ACC112 (cell line): ENCODE measurements at regions not wholly inside any gene's neighbourhood (a gene's known extent, or its start where the extent isn't known, plus 50 kb on each side); places are given as distances from the start of the nearest gene placed in this dataset.
"Not testable (repeated sequence)": the region's sequence is repeated elsewhere in the genome, so short reads cannot be mapped to it uniquely, and the experiment has no call there.

ENCODE experiments used
- H2AFZ ChIP-seq: fragments of 200-600 bp; sonication (generic); one replicate; pipeline ENCODE4 v1.6.0; 2017; ENCODE audit warnings: antibody characterized with exemption, low read length; ENCODE audit not compliant: unreplicated experiment
- H3K27ac ChIP-seq: fragments of 200-600 bp; sonication (generic); 2 replicates; pipeline ENCODE4 v1.5.1; 2014; ENCODE audit warnings: low read depth, mild to moderate bottlenecking, antibody characterized with exemption, low read length, moderate library complexity
- H3K27me3 ChIP-seq: fragments of 200-600 bp; sonication (generic); 2 replicates; pipeline ENCODE4 v1.6.1; 2014; ENCODE audit warnings: mild to moderate bottlenecking, antibody characterized with exemption, low read length, moderate library complexity, mixed read lengths; ENCODE audit not compliant: insufficient read depth
- H3K36me3 ChIP-seq: fragments of 200-600 bp; sonication (generic); 2 replicates; pipeline ENCODE4 v1.6.1; 2016; ENCODE audit warnings: mild to moderate bottlenecking, antibody characterized with exemption, low read length, moderate library complexity, mixed read lengths; ENCODE audit not compliant: insufficient read depth
- H3K4me1 ChIP-seq: fragments of 200-600 bp; sonication (generic); one replicate; pipeline ENCODE4 v1.6.1; 2016; ENCODE audit warnings: low read length, mixed read lengths; ENCODE audit not compliant: insufficient read depth, unreplicated experiment, control insufficient read depth
- H3K4me3 ChIP-seq: fragments of 200-600 bp; sonication (generic); 2 replicates; pipeline ENCODE4 v1.5.1; 2014; ENCODE audit warnings: mild to moderate bottlenecking, low read depth, low read length
- H3K79me2 ChIP-seq: fragments of 200-600 bp; sonication (generic); one replicate; pipeline ENCODE4 v1.6.0; 2016; ENCODE audit warnings: low read length; ENCODE audit not compliant: control insufficient read depth, unreplicated experiment, insufficient read depth

DNA sequence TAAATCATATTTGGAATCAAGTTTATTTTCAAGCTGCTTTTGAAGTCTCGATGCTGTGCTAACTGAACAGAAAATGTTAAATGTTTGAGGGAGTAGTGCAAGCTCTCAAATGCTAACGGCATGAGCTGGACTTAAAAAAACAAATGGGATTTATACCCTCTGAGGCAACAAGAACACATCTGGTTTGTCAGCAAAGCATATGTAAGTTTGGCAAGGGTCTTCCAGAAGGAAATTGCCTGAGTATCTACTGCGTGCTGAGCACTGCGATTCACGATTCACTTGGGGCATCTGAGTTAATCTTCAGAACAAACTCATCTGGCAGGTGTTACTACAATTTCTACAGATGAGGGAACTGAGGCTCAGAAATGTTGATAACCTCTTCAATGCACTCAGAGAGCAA, 98.4 kb upstream of the C9orf72 start:
- Histone ChIP-seq H3K79me2 (no peaks in the 10 kb centered on the region), H3K4me1 (no peaks in the 10 kb centered on the region), H3K4me3 (no peak overlapping the region), H3K27me3 (no peaks in the 10 kb centered on the region), H2AFZ (no peak overlapping the region), H3K27ac (no peak overlapping the region), H3K36me3 (no peaks in the 10 kb centered on the region)

DNA sequence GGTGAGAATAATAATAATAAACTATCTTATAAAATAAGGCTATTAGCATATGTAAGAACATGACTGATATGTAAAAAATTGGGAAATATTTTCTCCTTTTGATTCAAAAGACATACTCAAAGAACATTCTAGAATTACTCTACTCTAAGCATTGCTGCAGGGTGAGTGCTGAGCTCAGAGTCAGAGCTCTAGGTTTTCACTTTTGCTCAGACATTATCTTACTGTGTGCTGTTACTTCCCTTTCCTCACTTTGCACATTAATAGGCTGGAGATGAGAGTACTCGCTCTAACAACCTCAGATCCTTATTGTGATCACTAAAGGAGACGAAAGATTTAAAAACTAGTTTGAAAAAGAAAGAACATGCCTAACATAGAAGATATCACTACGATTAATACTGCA, 99.4 kb upstream of the C9orf72 start:
- Histone ChIP-seq H3K36me3 (no peaks in the 10 kb centered on the region), H2AFZ (no peak overlapping the region), H3K4me1 (no peaks in the 10 kb centered on the region), H3K27ac (no peak overlapping the region), H3K4me3 (no peak overlapping the region), H3K27me3 (no peaks in the 10 kb centered on the region), H3K79me2 (no peaks in the 10 kb centered on the region)

DNA sequence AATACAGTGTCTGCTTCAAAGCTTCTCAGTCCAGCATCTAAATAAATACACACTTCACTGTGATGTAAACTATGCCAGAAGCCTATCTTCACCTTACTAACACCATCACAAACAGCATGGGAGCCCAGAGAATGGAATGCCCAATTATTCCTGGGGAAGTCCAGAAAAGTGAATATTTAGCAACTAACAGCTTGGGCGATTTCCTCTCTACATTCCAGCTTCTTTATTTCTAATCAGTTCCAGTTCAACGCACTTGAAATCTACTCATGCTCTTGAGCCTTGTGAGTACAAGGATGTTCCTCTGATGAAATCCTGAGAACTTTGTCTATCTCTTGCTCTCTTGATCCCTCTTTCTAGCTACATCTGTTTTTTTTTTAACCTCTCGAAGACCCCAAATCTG, 100.4 kb upstream of the C9orf72 start:
- Histone ChIP-seq H3K4me3 (no peak overlapping the region), H3K27me3 (no peaks in the 10 kb centered on the region), H3K27ac (no peak overlapping the region), H3K4me1 (no peaks in the 10 kb centered on the region), H3K36me3 (no peaks in the 10 kb centered on the region), H2AFZ (no peak overlapping the region), H3K79me2 (no peaks in the 10 kb centered on the region)

DNA sequence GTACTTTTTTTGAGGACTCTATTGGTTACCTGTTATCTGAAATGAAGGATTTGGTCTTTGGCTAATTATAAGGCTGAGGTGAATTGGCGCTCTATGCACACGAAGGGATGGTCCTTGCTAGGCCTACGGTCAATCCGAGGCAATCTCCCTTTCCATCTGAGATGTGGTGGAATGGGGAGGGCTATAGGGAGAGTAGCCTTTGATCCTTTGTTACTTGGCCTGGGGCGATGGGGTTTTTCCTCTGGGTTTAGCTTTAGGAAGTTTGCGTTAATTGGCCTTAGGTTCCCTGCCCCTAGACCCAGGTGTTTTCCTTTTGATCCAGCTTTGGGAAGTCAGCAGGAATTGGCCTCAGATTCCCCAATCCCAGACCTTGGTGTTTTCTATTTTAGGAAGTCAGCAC, 102.1 kb upstream of the C9orf72 start:
- Histone ChIP-seq H3K36me3 (no peaks in the 10 kb centered on the region), H3K4me3 (no peak overlapping the region), H3K27ac (no peak overlapping the region), H3K79me2 (no peaks in the 10 kb centered on the region), H3K4me1 (no peaks in the 10 kb centered on the region), H2AFZ (no peak overlapping the region), H3K27me3 (no peaks in the 10 kb centered on the region)

DNA sequence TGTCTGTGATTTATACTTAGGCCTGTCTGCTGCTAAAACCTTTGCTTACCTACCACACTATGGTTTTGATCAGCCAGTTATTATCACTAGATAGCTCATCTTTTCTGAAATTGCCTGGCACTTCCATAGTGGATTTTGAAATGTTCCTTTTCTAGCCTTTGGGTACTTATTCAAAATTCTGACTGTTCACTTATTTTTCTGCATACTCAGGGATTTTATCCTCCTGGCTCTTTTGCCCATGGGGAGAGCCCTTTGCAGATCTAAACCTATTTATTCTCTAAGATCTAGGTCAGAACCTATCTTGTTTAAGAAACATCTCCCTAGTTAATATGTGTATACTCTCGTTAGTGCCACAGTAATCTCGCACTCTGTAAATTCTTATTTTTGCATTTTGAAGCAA, 103.5 kb upstream of the C9orf72 start:
- Histone ChIP-seq H3K36me3 (no peaks in the 10 kb centered on the region), H2AFZ (no peak overlapping the region), H3K79me2 (no peaks in the 10 kb centered on the region), H3K27ac (no peak overlapping the region), H3K27me3 (no peaks in the 10 kb centered on the region), H3K4me1 (no peaks in the 10 kb centered on the region), H3K4me3 (no peak overlapping the region)

DNA sequence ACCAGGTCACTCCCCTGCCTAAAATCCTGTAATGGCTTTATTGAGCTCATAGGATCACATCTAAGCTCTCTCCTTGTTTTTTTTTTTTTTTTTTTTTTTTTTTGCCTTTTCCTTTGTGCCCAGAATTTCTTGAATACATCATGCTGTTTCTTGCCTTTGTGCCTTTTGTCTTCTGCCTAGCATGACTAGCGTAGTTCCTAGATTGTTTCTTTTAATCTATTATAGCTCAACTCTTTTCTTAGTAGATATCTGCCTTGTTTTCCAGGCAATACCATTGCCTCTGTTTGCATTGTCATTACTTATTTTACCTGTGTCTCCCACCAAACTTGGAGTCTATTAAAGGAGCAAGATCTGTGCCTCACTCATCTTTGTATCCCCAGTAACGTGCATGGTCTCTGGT, 106.1 kb upstream of the C9orf72 start:
- Histone ChIP-seq H3K4me3 (no peak overlapping the region), H3K4me1 (no peaks in the 10 kb centered on the region)

DNA sequence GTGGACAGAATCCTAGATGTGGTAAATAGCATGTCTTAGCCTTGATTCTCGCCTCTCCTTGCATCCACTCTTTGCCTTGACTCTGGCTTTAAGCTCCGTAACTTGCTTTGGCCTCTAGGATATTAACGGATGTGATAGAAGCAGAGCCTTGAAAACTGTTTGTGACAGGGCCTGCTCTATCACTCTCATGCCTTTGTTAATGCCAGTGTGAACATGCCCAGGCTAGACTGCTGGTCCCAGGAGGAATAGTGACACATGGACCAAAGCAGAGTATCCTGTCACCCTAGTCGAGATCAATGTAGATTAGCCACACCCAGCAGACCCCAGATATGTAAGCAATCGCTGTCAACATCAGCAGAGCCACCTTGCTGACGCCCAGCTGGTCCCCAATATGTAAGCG, 109.9 kb upstream of the C9orf72 start:
- H3K36me3 ChIP-seq, result no peaks in the 10 kb centered on the region
- no peaks in the 10 kb centered on the region for H3K27me3 ChIP-seq
- H3K27ac ChIP-seq, result no peak overlapping the region
- no peak overlapping the region for H2AFZ ChIP-seq
- no peak overlapping the region for H3K4me3 ChIP-seq
- H3K4me1 ChIP-seq, result no peaks in the 10 kb centered on the region
- no peaks in the 10 kb centered on the region for H3K79me2 ChIP-seq

More for the DNA sequence above, 106.1 kb upstream of the C9orf72 start:
- Histone ChIP-seq H3K79me2 (no peaks in the 10 kb centered on the region), H3K27ac (no peak overlapping the region), H3K27me3 (no peaks in the 10 kb centered on the region), H2AFZ (no peak overlapping the region), H3K36me3 (no peaks in the 10 kb centered on the region)

DNA sequence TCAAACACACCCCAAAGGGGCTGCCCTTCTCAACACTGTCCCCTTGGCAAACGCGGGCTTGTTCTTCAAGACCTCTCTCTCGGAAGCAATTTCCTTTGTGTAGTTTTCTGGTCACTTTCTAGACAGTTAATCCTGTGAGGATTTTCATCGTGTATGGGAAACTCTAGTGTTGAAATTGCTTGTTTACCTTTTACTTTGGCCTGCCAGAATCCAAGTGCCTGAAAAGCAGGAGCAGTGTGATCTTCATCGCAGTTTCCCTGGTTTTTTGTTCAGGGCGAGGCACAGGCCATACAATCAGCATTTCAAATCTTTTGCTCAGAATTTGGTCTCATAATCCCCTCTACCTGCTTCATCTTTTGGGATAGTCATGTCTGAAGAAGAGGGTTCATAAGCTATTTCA, 115.7 kb upstream of the C9orf72 start:
- H3K4me3 ChIP-seq, result no peak overlapping the region

DNA sequence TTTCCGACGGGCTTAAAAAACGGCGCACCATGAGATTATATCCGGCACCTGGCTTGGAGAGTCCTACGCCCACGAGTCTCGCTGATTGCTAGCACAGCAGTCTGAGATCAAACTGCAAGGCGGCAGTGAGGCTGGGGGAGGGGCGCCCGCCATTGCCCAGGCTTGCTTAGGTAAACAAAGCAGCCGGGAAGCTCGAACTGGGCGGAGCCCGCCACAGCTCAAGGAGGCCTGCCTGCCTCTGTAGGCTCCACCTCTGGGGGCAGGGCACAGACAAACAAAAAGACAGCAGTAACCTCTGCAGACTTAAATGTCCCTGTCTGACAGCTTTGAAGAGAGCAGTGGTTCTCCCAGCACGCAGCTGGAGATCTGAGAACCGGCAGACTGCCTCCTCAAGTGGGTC, 117.5 kb upstream of the C9orf72 start:
- H3K4me3 ChIP-seq, H3K79me2 ChIP-seq, H2AFZ ChIP-seq, H3K27me3 ChIP-seq, H3K36me3 ChIP-seq, H3K27ac ChIP-seq, H3K4me1 ChIP-seq: not testable (repeated sequence)

More for the DNA sequence above, 115.7 kb upstream of the C9orf72 start:
- no peak overlapping the region for H2AFZ ChIP-seq
- H3K27ac ChIP-seq, result no peak overlapping the region
- H3K79me2 ChIP-seq, result no peaks in the 10 kb centered on the region
- H3K4me1 ChIP-seq, result no peaks in the 10 kb centered on the region
- no peaks in the 10 kb centered on the region for H3K36me3 ChIP-seq
- H3K27me3 ChIP-seq, result no peaks in the 10 kb centered on the region

DNA sequence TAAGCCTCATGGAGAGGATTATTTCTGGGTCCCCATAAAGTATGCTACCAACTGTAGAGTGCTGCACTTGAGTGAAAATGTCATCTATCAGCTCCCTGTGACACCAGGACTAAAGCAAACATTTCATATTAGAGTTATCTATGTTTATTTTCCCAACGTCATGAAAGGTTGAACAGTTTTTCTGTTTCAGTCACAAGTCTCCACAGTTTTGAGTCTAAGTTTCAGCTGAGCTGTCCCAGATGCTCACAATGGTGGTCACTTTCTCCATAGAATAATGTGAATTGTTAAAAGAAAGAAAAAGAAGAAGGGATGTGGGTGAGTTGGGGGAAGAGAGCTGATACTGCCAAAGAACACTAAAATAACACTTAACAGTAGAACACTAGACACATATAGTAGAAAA, 126.3 kb upstream of the C9orf72 start:
- H3K4me3 ChIP-seq, result no peak overlapping the region
- H2AFZ ChIP-seq, result no peak overlapping the region
- H3K79me2 ChIP-seq, result no peaks in the 10 kb centered on the region
- H3K27me3 ChIP-seq, result no peaks in the 10 kb centered on the region
- H3K36me3 ChIP-seq, result no peaks in the 10 kb centered on the region
- H3K4me1 ChIP-seq, result no peaks in the 10 kb centered on the region
- H3K27ac ChIP-seq, result no peak overlapping the region

DNA sequence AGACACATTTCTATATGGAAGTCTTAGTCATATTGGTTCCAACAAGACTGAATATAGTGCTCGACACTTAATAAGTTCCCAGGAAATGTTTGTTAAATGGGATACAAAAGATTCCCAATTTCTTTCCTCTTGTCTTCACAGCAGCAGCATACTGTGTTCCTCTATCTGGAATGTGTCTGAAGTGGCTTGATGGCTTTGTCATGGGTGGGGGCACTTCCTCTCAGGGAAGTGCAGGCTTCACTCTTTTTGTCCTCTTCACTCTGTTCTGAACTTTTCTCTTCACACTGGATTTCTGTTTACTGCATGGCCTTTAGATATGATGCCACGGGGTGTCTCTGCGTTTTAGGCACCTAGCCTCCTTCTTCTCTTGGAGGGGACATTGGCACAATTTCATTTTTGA, 127.7 kb upstream of the C9orf72 start:
- Histone ChIP-seq H3K36me3 (no peaks in the 10 kb centered on the region), H2AFZ (no peak overlapping the region), H3K27me3 (no peaks in the 10 kb centered on the region), H3K4me1 (no peaks in the 10 kb centered on the region), H3K27ac (no peak overlapping the region), H3K79me2 (no peaks in the 10 kb centered on the region), H3K4me3 (no peak overlapping the region)

DNA sequence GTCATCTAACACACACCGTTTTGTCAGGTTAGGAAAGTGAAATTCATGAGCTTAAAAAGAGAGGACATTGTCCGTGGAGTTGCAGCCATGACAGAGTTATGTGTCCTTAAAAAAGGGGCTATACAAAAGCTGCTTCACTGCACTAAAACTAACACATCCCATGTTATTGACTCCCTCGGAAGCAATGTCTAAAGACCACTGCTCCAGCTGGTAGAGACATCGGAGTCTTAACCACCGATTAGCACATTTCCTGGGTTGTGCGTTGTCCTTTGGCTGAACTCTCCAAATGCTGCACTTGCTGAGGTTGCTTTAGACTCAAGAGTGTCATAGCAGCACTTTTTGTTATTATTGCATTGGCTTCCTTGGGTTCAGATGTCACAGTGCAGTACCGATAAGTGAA, 128.3 kb upstream of the C9orf72 start:
- Histone ChIP-seq H3K79me2 (no peaks in the 10 kb centered on the region), H3K4me1 (no peaks in the 10 kb centered on the region), H3K4me3 (no peak overlapping the region), H3K27ac (no peak overlapping the region), H3K36me3 (no peaks in the 10 kb centered on the region), H3K27me3 (no peaks in the 10 kb centered on the region), H2AFZ (no peak overlapping the region)
